PC-3 (cell line): ENCODE measurements at regions not wholly inside any gene's neighbourhood (a gene's known extent, or its start where the extent isn't known, plus 50 kb on each side); places are given as distances from the start of the nearest gene placed in this dataset.
"Not testable (repeated sequence)": the region's sequence is repeated elsewhere in the genome, so short reads cannot be mapped to it uniquely, and the experiment has no call there.

ENCODE experiments used
- ATAC-seq: fragments of 200-7000 bp; cut with Tn5 transposase; 2 replicates; pipeline ENCODE4 v1.9.1; 2020; ENCODE audit warnings: mild to moderate bottlenecking, moderate library complexity
- BruUV-seq: library from RNA; stranded (reverse); fragments of 400-500 nt; replicated peaks from 2 replicates; lab custom pipeline; 2021; lab: Mats Ljungman, UMichigan
- CTCF ChIA-PET: fragments of 300-600 bp; sonication (Branson Sonifier 250); formaldehyde crosslinking; loops from one replicate; lab custom pipeline; 2022; ENCODE audit warnings: antibody characterized with exemption; lab: Charles Lee
- POLR2A ChIA-PET: fragments of 300-600 bp; sonication (Branson Sonifier 250); formaldehyde crosslinking; loops from one replicate; lab custom pipeline; 2022; ENCODE audit warnings: antibody characterized with exemption; ENCODE audit not compliant: unreplicated experiment; lab: Charles Lee
- DNase-seq: peaks from one replicate; pipeline ENCODE4 v3.0.0-alpha.2; 2015
- H2AFZ ChIP-seq: fragments of 300-600 bp; sonication (generic); 2 replicates; pipeline ENCODE4 v1.6.0; 2016; ENCODE audit warnings: antibody characterized with exemption, low read length
- H3F3A ChIP-seq: fragments of 300-600 bp; sonication (generic); one replicate; pipeline ENCODE4 v1.6.0; 2017; ENCODE audit warnings: antibody characterized with exemption, low read length, control low read depth, mild to moderate bottlenecking; ENCODE audit not compliant: unreplicated experiment
- H3K27ac ChIP-seq: fragments of 300-600 bp; sonication (generic); 2 replicates; pipeline ENCODE4 v1.5.1; 2016; ENCODE audit warnings: mild to moderate bottlenecking, low read length
- H3K27me3 ChIP-seq: fragments of 300-600 bp; sonication (generic); 2 replicates; pipeline ENCODE4 v1.6.1; 2016; ENCODE audit warnings: low read length, mixed read lengths
- H3K36me3 ChIP-seq: fragments of 300-600 bp; sonication (generic); 2 replicates; pipeline ENCODE4 v1.6.1; 2016; ENCODE audit warnings: low read depth, mixed run types, low read length, mixed read lengths
- H3K4me1 ChIP-seq: fragments of 300-600 bp; sonication (generic); 2 replicates; pipeline ENCODE4 v1.5.1; 2016; ENCODE audit warnings: low read length; ENCODE audit not compliant: insufficient read depth
- H3K4me2 ChIP-seq: fragments of 300-600 bp; sonication (generic); 2 replicates; pipeline ENCODE4 v1.6.0; 2016; ENCODE audit warnings: low read length
- H3K4me3 ChIP-seq: fragments of 300-600 bp; sonication (generic); 2 replicates; pipeline ENCODE4 v1.5.1; 2016; ENCODE audit warnings: mild to moderate bottlenecking, low read length, mixed read lengths
- H3K79me2 ChIP-seq: fragments of 300-600 bp; sonication (generic); 2 replicates; pipeline ENCODE4 v1.6.1; 2017; ENCODE audit warnings: low read length, mixed read lengths
- H3K9ac ChIP-seq: fragments of 300-600 bp; sonication (generic); 2 replicates; pipeline ENCODE4 v1.6.0; 2016; ENCODE audit warnings: mild to moderate bottlenecking, low read length
- H3K9me2 ChIP-seq: fragments of 300-600 bp; sonication (generic); replicated peaks from 2 replicates; pipeline ENCODE4 v1.6.1; 2016; ENCODE audit warnings: mixed run types, low read length, mixed read lengths
- H3K9me3 ChIP-seq: fragments of 300-600 bp; sonication (generic); 2 replicates; pipeline ENCODE4 v1.6.1; 2016; ENCODE audit warnings: low read length, mixed read lengths
- H4K20me1 ChIP-seq: fragments of 300-600 bp; sonication (generic); 2 replicates; pipeline ENCODE4 v1.6.1; 2016; ENCODE audit warnings: low read length, mixed read lengths
- EZH2 ChIP-seq: fragments of 300-600 bp; sonication (generic); IDR thresholded peaks from one replicate; pipeline ENCODE4 v1.6.1; 2017; ENCODE audit warnings: antibody characterized with exemption, mild to moderate bottlenecking, low read length; ENCODE audit not compliant: unreplicated experiment
- EZH2phosphoT487 ChIP-seq: fragments of 300-600 bp; sonication (generic); IDR thresholded peaks from 2 replicates; pipeline ENCODE4 v1.6.1; 2018; ENCODE audit warnings: mild to moderate bottlenecking, antibody characterized with exemption, low read length, borderline replicate concordance
- intact Hi-C: fragments of 100-400 bp; cut with micrococcal nuclease; formaldehyde crosslinking; loops from 2 replicates; pipeline ENCODE4 v1.9.0; 2023
- TF ChIP-seq, protein P1 (sequence below): fragments of 300-600 bp; sonication (generic); conservative IDR thresholded peaks from 2 replicates; pipeline ENCODE4 v1.5.1; 2017; ENCODE audit warnings: antibody characterized with exemption, low read depth, mild to moderate bottlenecking, low read length

DNA sequence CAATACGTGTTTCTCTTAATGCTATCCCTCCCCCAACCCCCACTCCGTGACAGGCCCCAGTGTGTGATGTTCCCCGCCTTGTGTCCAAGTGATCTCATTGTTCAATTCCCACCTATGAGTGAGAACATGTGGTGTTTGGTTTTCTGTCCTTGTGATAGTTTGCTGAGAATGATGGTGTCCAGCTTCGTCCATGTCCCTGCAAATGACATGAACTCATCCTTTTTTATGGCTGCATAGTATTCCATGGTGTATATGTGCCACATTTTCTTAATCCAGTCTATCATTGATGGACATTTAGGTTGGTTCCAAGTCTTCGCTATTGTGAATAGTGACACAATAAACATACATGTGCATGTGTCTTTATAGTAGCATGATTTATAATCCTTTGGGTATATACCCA, 52.5 kb downstream of the KIAA0408 start:
- H3F3A ChIP-seq, intact Hi-C loops, H3K9me2 ChIP-seq, CTCF ChIA-PET, ATAC-seq, H4K20me1 ChIP-seq, H3K27ac ChIP-seq, H3K79me2 ChIP-seq, H3K9me3 ChIP-seq, H3K9ac ChIP-seq, H3K36me3 ChIP-seq, H3K27me3 ChIP-seq, H3K4me3 ChIP-seq, H3K4me2 ChIP-seq, H3K4me1 ChIP-seq, POLR2A ChIA-PET, DNase-seq, BruUV-seq, H2AFZ ChIP-seq: not testable (repeated sequence)

DNA sequence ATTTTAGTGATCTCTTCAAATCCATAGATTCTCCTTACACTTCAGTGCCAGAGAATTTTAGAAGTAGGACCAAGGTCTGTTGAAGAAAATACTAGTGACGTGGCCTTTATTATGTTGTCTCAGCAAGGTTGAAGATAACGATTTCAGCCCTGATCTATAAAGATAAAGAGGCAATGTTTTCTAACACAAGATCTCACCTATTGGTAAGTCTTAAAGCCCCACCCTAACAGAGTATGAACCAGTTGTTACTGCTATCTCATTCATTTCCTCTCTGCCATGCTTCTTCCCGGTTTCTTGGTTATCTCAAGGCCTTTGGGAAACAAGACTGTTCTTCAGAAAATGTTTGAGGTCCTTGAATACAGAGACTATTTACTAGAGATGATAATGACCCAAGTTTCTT, 53.1 kb downstream of the KIAA0408 start:
- TF ChIP-seq, protein P1, sequence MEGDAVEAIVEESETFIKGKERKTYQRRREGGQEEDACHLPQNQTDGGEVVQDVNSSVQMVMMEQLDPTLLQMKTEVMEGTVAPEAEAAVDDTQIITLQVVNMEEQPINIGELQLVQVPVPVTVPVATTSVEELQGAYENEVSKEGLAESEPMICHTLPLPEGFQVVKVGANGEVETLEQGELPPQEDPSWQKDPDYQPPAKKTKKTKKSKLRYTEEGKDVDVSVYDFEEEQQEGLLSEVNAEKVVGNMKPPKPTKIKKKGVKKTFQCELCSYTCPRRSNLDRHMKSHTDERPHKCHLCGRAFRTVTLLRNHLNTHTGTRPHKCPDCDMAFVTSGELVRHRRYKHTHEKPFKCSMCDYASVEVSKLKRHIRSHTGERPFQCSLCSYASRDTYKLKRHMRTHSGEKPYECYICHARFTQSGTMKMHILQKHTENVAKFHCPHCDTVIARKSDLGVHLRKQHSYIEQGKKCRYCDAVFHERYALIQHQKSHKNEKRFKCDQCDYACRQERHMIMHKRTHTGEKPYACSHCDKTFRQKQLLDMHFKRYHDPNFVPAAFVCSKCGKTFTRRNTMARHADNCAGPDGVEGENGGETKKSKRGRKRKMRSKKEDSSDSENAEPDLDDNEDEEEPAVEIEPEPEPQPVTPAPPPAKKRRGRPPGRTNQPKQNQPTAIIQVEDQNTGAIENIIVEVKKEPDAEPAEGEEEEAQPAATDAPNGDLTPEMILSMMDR: no peak
- no peak for TF ChIP-seq EZH2phosphoT487
- no peak for TF ChIP-seq EZH2

DNA sequence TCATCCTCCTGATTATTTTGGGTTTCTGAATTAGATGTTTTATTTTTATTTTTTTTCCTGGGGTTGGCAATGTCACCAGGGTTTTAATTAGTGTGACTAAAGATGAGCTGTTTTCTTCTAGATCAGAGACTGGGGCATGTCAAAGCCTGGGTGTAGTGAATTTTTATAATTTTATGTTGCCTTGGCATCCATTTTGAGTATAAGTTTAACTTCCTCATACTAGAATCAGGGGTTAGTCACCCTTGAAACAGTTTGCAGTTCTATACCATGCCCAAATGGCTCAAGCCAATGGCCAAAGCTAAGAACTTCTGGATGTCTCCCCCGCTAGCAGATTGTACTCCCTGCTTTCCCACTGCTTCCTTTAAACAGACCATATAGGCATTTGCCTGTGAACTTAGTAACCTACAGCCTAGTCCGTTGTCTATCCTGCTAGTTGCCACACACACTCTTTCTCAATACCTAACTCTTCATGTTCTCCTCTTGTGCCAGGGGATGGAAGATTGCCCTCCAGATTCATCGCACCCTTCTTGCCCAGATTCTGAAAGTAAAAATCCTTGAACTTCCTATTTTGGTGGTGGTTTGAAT, 54.5 kb downstream of the KIAA0408 start:
- POLR2A ChIA-PET: no interaction called here
- Histone ChIP-seq H3K27me3 (no peaks in the 10 kb centered on the region), H3K27ac (no peak overlapping the region), H4K20me1 (no peaks in the 10 kb centered on the region), H3K9ac (no peak overlapping the region), H3F3A (no peaks in the 10 kb centered on the region), H3K4me2 (no peak overlapping the region), H3K79me2 (no peaks in the 10 kb centered on the region), H2AFZ (no peak overlapping the region), H3K9me2 (no peaks in the 10 kb centered on the region), H3K4me3 (no peak overlapping the region), H3K36me3 (no peaks in the 10 kb centered on the region), H3K4me1 (no peaks in the 10 kb centered on the region), H3K9me3 (no peaks in the 10 kb centered on the region)
- intact Hi-C loops: no loop called here
- CTCF ChIA-PET: no interaction called here
- peak; percentile 42 for ATAC-seq
- TF ChIP-seq EZH2phosphoT487: no peak
- TF ChIP-seq, protein P1: no peak
- no peak for TF ChIP-seq EZH2
- BruUV-seq: no TSS peak
- DNase-seq: peak; percentile 13

More for the DNA sequence above, 53.1 kb downstream of the KIAA0408 start:
- H3K79me2 ChIP-seq: no peaks in the 10 kb centered on the region
- H3F3A ChIP-seq: no peaks in the 10 kb centered on the region
- no peak overlapping the region for H3K4me2 ChIP-seq
- intact Hi-C loops: no loop called here
- DNase-seq: no peak
- no peak overlapping the region for H3K9ac ChIP-seq
- no TSS peak for BruUV-seq
- no peak for ATAC-seq
- CTCF ChIA-PET: no interaction called here
- no peaks in the 10 kb centered on the region for H3K9me2 ChIP-seq
- H3K27me3 ChIP-seq: no peaks in the 10 kb centered on the region
- no peak overlapping the region for H3K4me3 ChIP-seq
- no peak overlapping the region for H2AFZ ChIP-seq
- no peaks in the 10 kb centered on the region for H3K9me3 ChIP-seq
- no peaks in the 10 kb centered on the region for H4K20me1 ChIP-seq
- POLR2A ChIA-PET: no interaction called here
- H3K27ac ChIP-seq: no peak overlapping the region
- H3K4me1 ChIP-seq: no peaks in the 10 kb centered on the region
- no peaks in the 10 kb centered on the region for H3K36me3 ChIP-seq
